NB4 (cell line): ENCODE measurements at regions not wholly inside any gene's neighbourhood (a gene's known extent, or its start where the extent isn't known, plus 50 kb on each side); places are given as distances from the start of the nearest gene placed in this dataset.

Source experiments
- CTCF ChIP-seq: IDR thresholded peaks from one replicate; pipeline ENCODE4 v1.5.1; 2012; ENCODE audit warnings: low read depth, low read length
- MAX ChIP-seq: IDR thresholded peaks from 2 replicates; pipeline ENCODE4 v1.6.1; 2011; ENCODE audit warnings: low read depth, low read length
- MYC ChIP-seq: IDR thresholded peaks from 2 replicates; pipeline ENCODE4 v1.6.1; 2011; ENCODE audit warnings: low read depth, low read length
- POLR2A ChIP-seq: IDR thresholded peaks from 2 replicates; pipeline ENCODE4 v1.6.1; 2011; ENCODE audit warnings: mild to moderate bottlenecking; ENCODE audit not compliant: insufficient read length; ENCODE audit errors: extremely low read depth

GRCh38 chr13:53749306-53749705 is 720.7 kb downstream of the OLFM4 start:
- TF ChIP-seq CTCF (no peak), POLR2A (no peak), MYC (no peak), MAX (no peak)
